ENCODE measurements at regions not wholly inside any gene's neighbourhood (a gene's known extent, or its start where the extent isn't known, plus 50 kb on each side); places are given as distances from the start of the nearest gene placed in this dataset.

GRCh38 chr6:49300911-49301310 lies 162.1 kb downstream of the MMUT start:
- Histone ChIP-seq H3K4me2 (ENCODE audit: control insufficient read depth, insufficient read depth) (no peak overlapping the region), H3K9me3 (replicated peaks; ENCODE audit: control insufficient read depth, insufficient read depth, low read length) (no peaks in the 10 kb centered on the region), H3K27me3 (replicated peaks in 1 of 2; ENCODE audit: control insufficient read depth in 2 of 2, insufficient read depth in 2 of 2, low read length in 1 of 2) (no peaks in the 10 kb centered on the region), H3K4me3 (no peak overlapping the region), H3K4me1 (ENCODE audit: control insufficient read depth, insufficient read depth, low read length) (no peaks in the 10 kb centered on the region), H3K79me2 (ENCODE audit: control insufficient read depth, insufficient read depth, low read length) (no peaks in the 10 kb centered on the region), H3K9ac (ENCODE audit: control insufficient read depth, insufficient read depth, low read length) (no peak overlapping the region), H4K20me1 (ENCODE audit: control insufficient read depth, insufficient read depth) (no peaks in the 10 kb centered on the region), H2AFZ (ENCODE audit: control insufficient read depth, low read depth, low read length) (no peak overlapping the region), H3K36me3 (ENCODE audit: control insufficient read depth in 2 of 2, insufficient read depth in 2 of 2, low read length in 1 of 2) (no peaks in the 10 kb centered on the region), H3K27ac (ENCODE audit: control insufficient read depth, insufficient read depth) (no peak overlapping the region)
- ChIA-PET RAD21 (ENCODE audit: unreplicated experiment) (no interaction called here), CTCF (interaction anchor here (0.5 kb wide), 2 partner anchors 12 to 130 kb away, joined by 3 read pairs; no protein-coding TSS in a partner anchor), SMC1A (ENCODE audit: uncharacterized antibody, unreplicated experiment) (no interaction called here), POLR2A (no interaction called here)
- in situ Hi-C loops (cut with MboI) = no loop called here
- FAIRE-seq (no peak), DNase-seq (ENCODE audit: low read depth, low spot score) (no peak), ATAC-seq (no peak)
- intact Hi-C loops (cut with micrococcal nuclease; ENCODE audit: unreplicated experiment) = no loop called here
- no TSS peak for BruUV-seq (replicated peaks)
- TF ChIP-seq SMAD5 (IDR thresholded peaks at IDR 0.05; ENCODE audit: low read depth) = no peak
- TF ChIP-seq CUX1 (IDR thresholded peaks at IDR 0.05; ENCODE audit: insufficient replicate concordance, low read depth, low read length) = no peak
- TF ChIP-seq NFYA (IDR thresholded peaks at IDR 0.05; ENCODE audit: borderline replicate concordance, low read depth, low read length) = no peak
- TF ChIP-seq, protein P1, sequence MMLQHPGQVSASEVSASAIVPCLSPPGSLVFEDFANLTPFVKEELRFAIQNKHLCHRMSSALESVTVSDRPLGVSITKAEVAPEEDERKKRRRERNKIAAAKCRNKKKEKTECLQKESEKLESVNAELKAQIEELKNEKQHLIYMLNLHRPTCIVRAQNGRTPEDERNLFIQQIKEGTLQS (IDR thresholded peaks at IDR 0.05; ENCODE audit: borderline replicate concordance, extremely low read depth, low read depth, low read length) = no peak
- TF ChIP-seq SUZ12 (IDR thresholded peaks at IDR 0.05; ENCODE audit: unreplicated experiment) = no peak
- no peak for TF ChIP-seq JUND (IDR thresholded peaks at IDR 0.05; ENCODE audit: low read depth, low read length)
- TF ChIP-seq SREBF2 (IDR thresholded peaks at IDR 0.05; ENCODE audit: low read length) = no peak
- TF ChIP-seq, protein P2, sequence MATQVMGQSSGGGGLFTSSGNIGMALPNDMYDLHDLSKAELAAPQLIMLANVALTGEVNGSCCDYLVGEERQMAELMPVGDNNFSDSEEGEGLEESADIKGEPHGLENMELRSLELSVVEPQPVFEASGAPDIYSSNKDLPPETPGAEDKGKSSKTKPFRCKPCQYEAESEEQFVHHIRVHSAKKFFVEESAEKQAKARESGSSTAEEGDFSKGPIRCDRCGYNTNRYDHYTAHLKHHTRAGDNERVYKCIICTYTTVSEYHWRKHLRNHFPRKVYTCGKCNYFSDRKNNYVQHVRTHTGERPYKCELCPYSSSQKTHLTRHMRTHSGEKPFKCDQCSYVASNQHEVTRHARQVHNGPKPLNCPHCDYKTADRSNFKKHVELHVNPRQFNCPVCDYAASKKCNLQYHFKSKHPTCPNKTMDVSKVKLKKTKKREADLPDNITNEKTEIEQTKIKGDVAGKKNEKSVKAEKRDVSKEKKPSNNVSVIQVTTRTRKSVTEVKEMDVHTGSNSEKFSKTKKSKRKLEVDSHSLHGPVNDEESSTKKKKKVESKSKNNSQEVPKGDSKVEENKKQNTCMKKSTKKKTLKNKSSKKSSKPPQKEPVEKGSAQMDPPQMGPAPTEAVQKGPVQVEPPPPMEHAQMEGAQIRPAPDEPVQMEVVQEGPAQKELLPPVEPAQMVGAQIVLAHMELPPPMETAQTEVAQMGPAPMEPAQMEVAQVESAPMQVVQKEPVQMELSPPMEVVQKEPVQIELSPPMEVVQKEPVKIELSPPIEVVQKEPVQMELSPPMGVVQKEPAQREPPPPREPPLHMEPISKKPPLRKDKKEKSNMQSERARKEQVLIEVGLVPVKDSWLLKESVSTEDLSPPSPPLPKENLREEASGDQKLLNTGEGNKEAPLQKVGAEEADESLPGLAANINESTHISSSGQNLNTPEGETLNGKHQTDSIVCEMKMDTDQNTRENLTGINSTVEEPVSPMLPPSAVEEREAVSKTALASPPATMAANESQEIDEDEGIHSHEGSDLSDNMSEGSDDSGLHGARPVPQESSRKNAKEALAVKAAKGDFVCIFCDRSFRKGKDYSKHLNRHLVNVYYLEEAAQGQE (IDR thresholded peaks at IDR 0.05; ENCODE audit: low read depth, low read length) = no peak
- no peak for TF ChIP-seq SIN3A (IDR thresholded peaks at IDR 0.05; ENCODE audit: low read depth, low read length)
- TF ChIP-seq, protein P3, sequence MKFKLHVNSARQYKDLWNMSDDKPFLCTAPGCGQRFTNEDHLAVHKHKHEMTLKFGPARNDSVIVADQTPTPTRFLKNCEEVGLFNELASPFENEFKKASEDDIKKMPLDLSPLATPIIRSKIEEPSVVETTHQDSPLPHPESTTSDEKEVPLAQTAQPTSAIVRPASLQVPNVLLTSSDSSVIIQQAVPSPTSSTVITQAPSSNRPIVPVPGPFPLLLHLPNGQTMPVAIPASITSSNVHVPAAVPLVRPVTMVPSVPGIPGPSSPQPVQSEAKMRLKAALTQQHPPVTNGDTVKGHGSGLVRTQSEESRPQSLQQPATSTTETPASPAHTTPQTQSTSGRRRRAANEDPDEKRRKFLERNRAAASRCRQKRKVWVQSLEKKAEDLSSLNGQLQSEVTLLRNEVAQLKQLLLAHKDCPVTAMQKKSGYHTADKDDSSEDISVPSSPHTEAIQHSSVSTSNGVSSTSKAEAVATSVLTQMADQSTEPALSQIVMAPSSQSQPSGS (IDR thresholded peaks at IDR 0.05; ENCODE audit: low read length) = no peak
- no peak for TF ChIP-seq FOXM1 (IDR thresholded peaks at IDR 0.05; ENCODE audit: low read depth, low read length)
- TF ChIP-seq SP1 (IDR thresholded peaks at IDR 0.05; ENCODE audit: low read depth, low read length) = no peak
- TF ChIP-seq TCF12 (IDR thresholded peaks at IDR 0.05; ENCODE audit: low read depth, low read length) = no peak
- no peak for TF ChIP-seq IKZF2 (IDR thresholded peaks at IDR 0.05)

Measured in GM12878 (cell line).